Pancreas (tissue), 10 donors: ENCODE measurements at regions not wholly inside any gene's neighbourhood (a gene's known extent, or its start where the extent isn't known, plus 50 kb on each side); places are given as distances from the start of the nearest gene placed in this dataset.

Experiments used
- ATAC-seq, 4 donors: fragments of 200-7000 bp; cut with Tn5 transposase; one replicate each; pipeline versions ENCODE4 v1.8.0 to v1.9.1; 2020; ENCODE audit warnings: mild to moderate bottlenecking in 4 of 4, moderate library complexity in 4 of 4
- DNase-seq, 6 donors: peaks; one replicate each; pipeline ENCODE4 v3.0.0-alpha.2; 2020
- FAIRE-seq: peaks from 2 replicates; lab custom pipeline; 2012; peaks lifted over from hg19 to GRCh38; lab: Jason Lieb, UNC
- H3K27ac ChIP-seq, 4 donors: fragments of 200-600 bp; sonication (generic); 1 replicate in 3 of 4; 2 replicates in 1 of 4; pipeline versions ENCODE4 v1.5.0 to v1.8.0; 2020
- H3K27me3 ChIP-seq, 4 donors: fragments of 200-600 bp; one replicate each; pipeline ENCODE4 v1.8.0; 2021
- H3K36me3 ChIP-seq, 3 donors: fragments of 200-600 bp; sonication (generic) in 1 of 3; one replicate each; pipeline versions ENCODE4 v1.5.0 to v1.8.0; 2020 to 2021
- H3K4me1 ChIP-seq, 3 donors: fragments of 200-600 bp; one replicate each; pipeline ENCODE4 v1.8.0; 2021
- H3K4me3 ChIP-seq, 4 donors: fragments of 200-600 bp; sonication (generic) in 2 of 4; one replicate each; pipeline versions ENCODE4 v1.5.0 to v1.8.0; 2020 to 2021
- H3K9me3 ChIP-seq, 4 donors: fragments of 200-600 bp; one replicate each; pipeline ENCODE4 v1.8.0; 2021
- WGBS, 2 donors: extraction: QIAGEN DNeasy Blood & Tissue Kit; methylation state at CpG; one replicate each; pipeline ENCODE4 v1.1.7; 2013; 5-methylcytosine and 5-hydroxymethylcytosine counted together
- intact Hi-C, 3 donors: fragments of 100-400 bp; cut with DNase I; formaldehyde crosslinking; loops; one replicate each; pipeline versions ENCODE4 v1.11.1 to v1.14.2; 2022
- TF ChIP-seq, protein P1 (sequence below), 4 donors: fragments of 200-600 bp; sonication (generic) in 3 of 4; IDR thresholded peaks; one replicate each; pipeline versions ENCODE4 v1.5.0 to v1.8.0; 2021; ENCODE audit warnings: antibody characterized with exemption in 4 of 4
- donor health status: healthy with polysubstance abuse.
- donor health status: DM: no; HTN: no; CAD: no; lungs with moderate emphysema.
- donor health status: DM: no; HTN: no; CAD: no.
- donor health status: control.
- donor health status: control.
- donor health status: Bipolar disorder and iron deficiency.
- donor health status: DM: yes; HTN: yes; CAD: no.
- donor health status: DM: no; HTN: no; CAD: no.
- donor health status: DM: no; HTN: no; CAD: no.
- donor health status: DM: yes; HTN: yes; CAD: no.

DNA sequence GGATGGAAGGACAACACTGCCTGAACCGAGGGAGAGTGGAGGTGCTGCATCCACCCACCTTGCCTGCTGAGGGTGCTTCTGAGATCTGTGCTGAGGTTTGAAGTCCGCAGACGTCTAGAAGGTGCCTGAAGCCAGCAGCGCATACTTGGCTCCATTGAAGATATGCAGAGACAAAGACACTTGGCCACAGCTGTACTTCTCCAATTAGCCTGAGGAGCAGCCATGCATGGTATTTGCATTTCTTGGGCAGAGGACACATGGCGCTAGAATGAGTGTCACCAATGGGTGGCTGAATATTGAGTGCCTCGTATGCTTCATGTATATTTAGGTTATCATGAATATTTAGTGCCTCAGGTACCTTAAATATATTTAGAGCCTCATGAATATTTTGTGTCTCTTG lies 128.7 kb upstream of the ATP6AP2 start:
- no peak overlapping the region for H3K27ac ChIP-seq
- TF ChIP-seq, protein P1, sequence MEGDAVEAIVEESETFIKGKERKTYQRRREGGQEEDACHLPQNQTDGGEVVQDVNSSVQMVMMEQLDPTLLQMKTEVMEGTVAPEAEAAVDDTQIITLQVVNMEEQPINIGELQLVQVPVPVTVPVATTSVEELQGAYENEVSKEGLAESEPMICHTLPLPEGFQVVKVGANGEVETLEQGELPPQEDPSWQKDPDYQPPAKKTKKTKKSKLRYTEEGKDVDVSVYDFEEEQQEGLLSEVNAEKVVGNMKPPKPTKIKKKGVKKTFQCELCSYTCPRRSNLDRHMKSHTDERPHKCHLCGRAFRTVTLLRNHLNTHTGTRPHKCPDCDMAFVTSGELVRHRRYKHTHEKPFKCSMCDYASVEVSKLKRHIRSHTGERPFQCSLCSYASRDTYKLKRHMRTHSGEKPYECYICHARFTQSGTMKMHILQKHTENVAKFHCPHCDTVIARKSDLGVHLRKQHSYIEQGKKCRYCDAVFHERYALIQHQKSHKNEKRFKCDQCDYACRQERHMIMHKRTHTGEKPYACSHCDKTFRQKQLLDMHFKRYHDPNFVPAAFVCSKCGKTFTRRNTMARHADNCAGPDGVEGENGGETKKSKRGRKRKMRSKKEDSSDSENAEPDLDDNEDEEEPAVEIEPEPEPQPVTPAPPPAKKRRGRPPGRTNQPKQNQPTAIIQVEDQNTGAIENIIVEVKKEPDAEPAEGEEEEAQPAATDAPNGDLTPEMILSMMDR (IDR thresholded peaks at IDR 0.05) = no peak
- 78 to 84% methylated on average over 6 of the region's 6 CpGs for WGBS, 2 donors
- ATAC-seq (no peak), FAIRE-seq (no peak), DNase-seq (no peak)
- H3K4me3 ChIP-seq = no peak overlapping the region
- no peaks in the 10 kb centered on the region for H3K9me3 ChIP-seq
- H3K4me1 ChIP-seq = no peaks in the 10 kb centered on the region
- intact Hi-C loops = no loop called here
- no peaks in the 10 kb centered on the region for H3K36me3 ChIP-seq
- peaks cover 0 to under 1% (median 0%) of the 10 kb centered on the region in 4 donors for H3K27me3 ChIP-seq

DNA sequence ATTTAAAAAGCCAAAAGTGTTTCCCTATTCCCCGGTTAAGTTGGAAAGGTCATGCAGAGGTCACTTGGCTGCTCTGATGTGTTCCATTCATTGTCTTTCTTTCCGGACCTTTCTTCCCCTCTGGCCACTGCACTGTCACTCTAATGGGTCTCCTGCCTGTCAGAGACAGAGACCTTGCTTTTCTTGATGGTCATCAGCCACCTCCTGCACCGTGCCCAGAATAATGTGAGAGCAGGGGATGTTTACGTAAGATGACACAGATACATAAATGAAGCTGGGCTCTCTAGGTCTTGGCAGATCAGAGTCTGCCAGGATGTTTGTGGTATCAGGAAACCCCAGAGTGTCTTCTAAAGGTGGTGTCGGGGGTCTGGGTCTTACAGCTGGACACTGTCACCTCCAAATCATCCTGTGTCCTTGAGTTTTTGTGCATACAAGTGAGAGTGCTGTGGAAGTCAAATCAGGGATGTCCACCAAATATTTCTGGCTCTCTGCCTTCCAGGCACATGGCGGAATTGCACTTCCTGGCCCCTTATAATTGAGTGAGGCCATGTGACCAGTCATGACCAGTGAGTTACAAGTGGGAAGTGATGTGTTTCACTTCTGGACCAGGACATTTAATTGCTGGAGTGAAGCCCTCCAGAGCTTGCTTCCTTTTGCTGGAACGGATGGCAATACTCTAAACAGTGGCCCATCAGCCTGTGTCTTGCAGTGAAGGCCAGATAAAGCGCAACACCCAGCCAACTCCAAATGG lies 130.6 kb upstream of the ATP6AP2 start:
- 59 to 64% methylated on average over 8 of the region's 8 CpGs for WGBS, 2 donors
- no peaks in the 10 kb centered on the region for H3K9me3 ChIP-seq
- TF ChIP-seq, protein P1 (IDR thresholded peaks at IDR 0.05) = no peak
- no peak overlapping the region for H3K27ac ChIP-seq
- H3K4me3 ChIP-seq = no peak overlapping the region
- H3K36me3 ChIP-seq = no peaks in the 10 kb centered on the region
- intact Hi-C loops = no loop called here
- peaks cover 0 to 3% (median 0%) of the 10 kb centered on the region in 4 donors for H3K27me3 ChIP-seq
- ATAC-seq (no peak), DNase-seq (no peak), FAIRE-seq (no peak)
- no peaks in the 10 kb centered on the region for H3K4me1 ChIP-seq

DNA sequence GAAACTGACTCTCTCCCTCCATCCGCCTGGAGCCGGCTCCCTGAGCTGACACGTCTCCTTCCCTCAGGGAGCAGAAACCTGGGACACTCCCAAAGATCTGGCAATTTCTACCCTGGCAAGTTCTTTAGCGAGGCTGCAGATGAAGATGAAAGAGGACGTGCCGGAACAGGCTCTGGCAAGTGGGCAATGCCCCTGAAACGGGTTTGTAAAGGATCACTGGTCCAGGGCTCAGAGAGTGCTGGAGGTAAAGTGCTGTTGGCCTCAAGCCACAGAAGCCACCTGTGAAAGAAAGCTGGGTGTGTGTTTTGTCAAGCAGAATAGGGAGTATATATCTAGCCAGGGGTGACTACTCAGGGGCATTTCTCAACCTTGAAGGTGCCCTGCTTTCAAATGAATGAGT lies 131.4 kb upstream of the ATP6AP2 start:
- intact Hi-C loops = no loop called here
- peak in 1 of 4 donors; percentile 21 for ATAC-seq
- DNase-seq = no peak
- Histone ChIP-seq H3K9me3 (no peaks in the 10 kb centered on the region), H3K27ac (no peak overlapping the region), H3K36me3 (no peaks in the 10 kb centered on the region), H3K27me3 (peaks cover 0 to 3% (median 0%) of the 10 kb centered on the region in 4 donors), H3K4me1 (no peaks in the 10 kb centered on the region), H3K4me3 (no peak overlapping the region)
- WGBS, 2 donors = 69 to 80% methylated on average over 7 of the region's 7 CpGs
- TF ChIP-seq, protein P1 (IDR thresholded peaks at IDR 0.05) = no peak
- no peak for FAIRE-seq

DNA sequence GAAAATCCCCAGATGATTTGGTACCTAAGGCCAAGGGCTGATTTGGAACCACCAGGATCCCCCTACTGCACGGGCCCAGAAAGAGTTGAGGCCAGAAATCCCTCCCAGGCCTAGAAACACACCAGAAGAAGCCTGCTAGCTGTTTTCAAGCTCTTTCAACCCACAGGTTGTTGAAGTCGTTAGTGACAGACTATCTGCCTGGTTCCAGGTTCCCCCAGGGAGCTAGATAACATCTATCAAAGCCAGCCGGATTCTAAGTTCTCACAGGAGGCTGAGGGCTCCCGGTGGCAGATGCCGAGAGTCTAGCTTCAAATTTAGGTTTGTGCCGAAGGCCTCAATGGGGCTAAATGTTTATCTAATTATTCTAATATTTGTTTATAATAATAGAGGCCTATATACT lies 132.0 kb upstream of the ATP6AP2 start:
- DNase-seq (no peak), FAIRE-seq (no peak), ATAC-seq (no peak)
- no peak overlapping the region for H3K4me3 ChIP-seq
- WGBS, 2 donors = 69 to 79% methylated on average over 6 of the region's 6 CpGs
- intact Hi-C loops = no loop called here
- no peaks in the 10 kb centered on the region for H3K4me1 ChIP-seq
- H3K36me3 ChIP-seq = no peaks in the 10 kb centered on the region
- TF ChIP-seq, protein P1 (IDR thresholded peaks at IDR 0.05) = no peak
- peaks cover 0 to 3% (median 0%) of the 10 kb centered on the region in 4 donors for H3K27me3 ChIP-seq
- no peak overlapping the region for H3K27ac ChIP-seq
- H3K9me3 ChIP-seq = no peaks in the 10 kb centered on the region

DNA sequence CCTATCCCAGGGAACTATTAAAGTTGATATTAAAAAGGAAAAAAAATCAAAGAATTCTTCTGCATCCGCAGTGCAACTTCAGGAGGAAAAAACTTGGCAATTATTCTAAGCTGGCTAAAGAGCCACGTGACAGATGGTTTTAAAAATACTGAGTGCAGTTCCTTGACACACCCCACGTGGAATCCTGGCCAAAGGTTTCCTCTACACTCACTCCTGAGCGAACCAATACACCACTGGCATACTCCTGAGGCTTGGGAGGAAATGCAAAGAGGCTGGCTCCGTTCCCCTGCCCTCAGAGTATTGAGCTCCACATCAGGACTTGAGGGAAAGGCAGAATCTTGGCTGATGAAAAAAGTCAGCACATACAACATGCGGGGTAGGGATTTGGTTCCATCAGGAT lies 133.8 kb upstream of the ATP6AP2 start:
- WGBS, 2 donors = 52 to 57% methylated on average over 6 of the region's 6 CpGs
- Histone ChIP-seq H3K4me3 (no peak overlapping the region), H3K36me3 (no peaks in the 10 kb centered on the region), H3K27me3 (peaks cover 0 to 3% (median 0%) of the 10 kb centered on the region in 4 donors), H3K9me3 (no peaks in the 10 kb centered on the region), H3K27ac (no peak overlapping the region), H3K4me1 (no peaks in the 10 kb centered on the region)
- TF ChIP-seq, protein P1 (IDR thresholded peaks at IDR 0.05) = no peak
- DNase-seq (no peak), FAIRE-seq (no peak), ATAC-seq (peak in 2 of 4 donors; percentile 32 to 45)
- intact Hi-C loops = no loop called here
